ENCODE measurements at regions not wholly inside any gene's neighbourhood (a gene's known extent, or its start where the extent isn't known, plus 50 kb on each side); places are given as distances from the start of the nearest gene placed in this dataset.
A peak's percentile ranks its signal among the peaks of the same experiment; 100 is the strongest.

- FAIRE-seq (no peak), DNase-seq (ENCODE audit: low spot score) (no peak)
Observed at GRCh38 chr6:65787787-65788186, 80.8 kb upstream of the EYS start.

- DNase-seq (ENCODE audit: low spot score): no peak
- no peak for FAIRE-seq
Observed at GRCh38 chr6:65786815-65787214, 79.8 kb upstream of the EYS start.

- FAIRE-seq (no peak), DNase-seq (ENCODE audit: low spot score) (no peak)
Observed at GRCh38 chr6:65780691-65781090, 73.7 kb upstream of the EYS start.

GRCh38 chr6:65776332-65776731 lies 69.3 kb upstream of the EYS start:
- no peak for FAIRE-seq

GRCh38 chr6:65771946-65772345 lies 64.9 kb upstream of the EYS start:
- no peak for FAIRE-seq
- no peak for DNase-seq (ENCODE audit: low spot score)

More at GRCh38 chr6:65776332-65776731, 69.3 kb upstream of the EYS start:
- DNase-seq (ENCODE audit: low spot score): no peak

- no peak for FAIRE-seq
- no peak for DNase-seq (ENCODE audit: low spot score)
Observed at GRCh38 chr6:65761890-65762289, 54.9 kb upstream of the EYS start.

GRCh38 chr6:65760285-65760684 lies 53.3 kb upstream of the EYS start:
- peak; percentile 75 for DNase-seq (ENCODE audit: low spot score)
- no peak for FAIRE-seq

Data from urothelium cell line (cell line).